Stimulated activated CD4-positive, alpha-beta T cell treated with anti-CD3 and anti-CD28 coated beads, Interleukin-1b, Interleukin-23, amount 100 ng/mL, for 48 hours (primary cell): ENCODE measurements at regions not wholly inside any gene's neighbourhood (a gene's known extent, or its start where the extent isn't known, plus 50 kb on each side); places are given as distances from the start of the nearest gene placed in this dataset.

ENCODE experiments used
- DNase-seq: peaks from one replicate; pipeline ENCODE4 v3.0.0-alpha.2; 2020

GRCh38 chr5:109945723-109946480, 256.2 kb downstream of the MAN2A1 start:
- DNase-seq = no peak

GRCh38 chr5:109946610-109947009, 256.9 kb downstream of the MAN2A1 start:
- DNase-seq = no peak

GRCh38 chr5:109947667-109948066, 257.9 kb downstream of the MAN2A1 start:
- DNase-seq = no peak

GRCh38 chr5:109950634-109951033, 260.9 kb downstream of the MAN2A1 start:
- no peak for DNase-seq

GRCh38 chr5:109951348-109951747, 261.6 kb downstream of the MAN2A1 start:
- no peak for DNase-seq

GRCh38 chr5:109951758-109952157, 262.0 kb downstream of the MAN2A1 start:
- no peak for DNase-seq

DNA sequence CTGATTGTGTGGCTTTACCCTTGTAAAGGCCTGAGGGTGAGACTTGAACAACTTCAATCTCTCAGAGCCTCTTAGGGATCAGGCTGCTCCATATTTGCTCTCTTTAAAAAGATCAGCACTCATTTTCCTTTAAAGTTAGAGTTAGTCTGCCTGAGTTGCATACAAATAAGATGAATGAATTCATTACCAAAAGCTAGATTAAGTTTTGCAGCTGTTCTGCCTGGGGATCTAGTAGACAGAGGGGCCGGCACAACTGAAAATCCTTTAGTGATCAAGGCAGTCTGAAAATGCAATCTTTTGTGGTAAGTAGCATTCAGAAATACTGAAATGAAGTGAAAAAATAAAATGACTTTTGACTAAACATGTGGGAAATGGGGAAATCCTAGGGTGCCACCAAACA, 264.0 kb downstream of the MAN2A1 start:
- DNase-seq = no peak

DNA sequence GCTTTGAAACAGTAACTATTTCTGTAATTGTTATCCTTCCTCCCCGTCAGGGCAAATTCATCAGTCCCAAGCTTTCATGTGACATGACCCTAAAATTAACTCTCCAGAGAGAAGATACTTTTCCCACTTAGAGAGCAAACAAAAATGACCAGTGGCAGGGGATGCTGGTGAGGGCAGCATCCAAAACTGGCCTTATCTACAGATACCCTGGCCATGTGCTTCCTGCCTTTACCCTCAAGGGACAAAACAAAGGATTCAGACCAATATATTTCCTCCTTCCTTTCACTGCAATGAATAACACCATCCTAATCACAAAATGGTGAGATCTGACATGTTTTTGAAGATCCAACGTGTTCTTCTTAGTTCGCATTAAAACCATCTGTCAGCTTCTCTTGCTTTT, 267.2 kb downstream of the MAN2A1 start:
- no peak for DNase-seq

- DNase-seq = no peak
These were observed 268.4 kb downstream of the MAN2A1 start for GRCh38 chr5:109958082-109958481.

GRCh38 chr5:109959652-109960051, 269.9 kb downstream of the MAN2A1 start:
- no peak for DNase-seq

DNA sequence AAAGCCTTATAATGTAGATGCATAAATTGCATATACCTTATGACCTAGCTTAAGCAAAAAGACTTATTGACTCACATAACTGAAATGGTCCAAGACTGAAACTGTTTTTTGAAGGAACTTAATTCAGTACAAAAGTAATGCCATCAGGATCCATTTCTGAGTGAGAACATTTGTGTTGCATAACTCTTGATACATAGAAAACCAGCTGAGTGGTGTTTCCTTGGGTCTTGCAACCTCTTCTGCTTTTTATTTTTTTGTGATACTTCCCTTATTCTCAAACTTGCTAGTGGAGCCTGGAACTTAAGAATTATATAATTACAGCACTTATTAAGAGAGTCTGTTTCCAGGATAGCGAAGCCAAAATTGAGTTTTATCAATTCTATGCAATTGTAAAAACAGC, 272.0 kb downstream of the MAN2A1 start:
- no peak for DNase-seq

- no peak for DNase-seq
These were observed 273.3 kb downstream of the MAN2A1 start for GRCh38 chr5:109962882-109963603.

DNA sequence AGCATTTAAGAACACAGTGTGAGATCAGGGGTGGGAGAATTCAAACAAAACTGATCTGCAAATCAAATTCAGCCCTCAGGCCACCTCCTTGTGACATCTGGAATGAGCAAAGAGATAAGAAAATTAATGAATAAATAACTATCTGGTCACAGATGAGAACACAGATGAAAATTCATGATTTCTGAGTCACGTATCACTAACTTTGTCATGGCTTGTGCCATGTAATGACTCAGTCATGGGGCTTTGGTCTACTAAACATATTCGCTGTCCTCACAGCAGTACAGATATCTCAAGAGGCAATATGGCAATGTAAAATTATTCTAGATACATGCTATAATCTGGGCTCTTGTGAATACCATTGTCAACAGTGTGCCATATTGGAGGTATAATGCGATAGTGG, 274.4 kb downstream of the MAN2A1 start:
- no peak for DNase-seq

- no peak for DNase-seq
These were observed 275.9 kb downstream of the MAN2A1 start for GRCh38 chr5:109965634-109966033.

- no peak for DNase-seq
These were observed 282.2 kb downstream of the MAN2A1 start for GRCh38 chr5:109971968-109972367.

GRCh38 chr5:109981979-109982378, 292.3 kb downstream of the MAN2A1 start:
- no peak for DNase-seq

DNA sequence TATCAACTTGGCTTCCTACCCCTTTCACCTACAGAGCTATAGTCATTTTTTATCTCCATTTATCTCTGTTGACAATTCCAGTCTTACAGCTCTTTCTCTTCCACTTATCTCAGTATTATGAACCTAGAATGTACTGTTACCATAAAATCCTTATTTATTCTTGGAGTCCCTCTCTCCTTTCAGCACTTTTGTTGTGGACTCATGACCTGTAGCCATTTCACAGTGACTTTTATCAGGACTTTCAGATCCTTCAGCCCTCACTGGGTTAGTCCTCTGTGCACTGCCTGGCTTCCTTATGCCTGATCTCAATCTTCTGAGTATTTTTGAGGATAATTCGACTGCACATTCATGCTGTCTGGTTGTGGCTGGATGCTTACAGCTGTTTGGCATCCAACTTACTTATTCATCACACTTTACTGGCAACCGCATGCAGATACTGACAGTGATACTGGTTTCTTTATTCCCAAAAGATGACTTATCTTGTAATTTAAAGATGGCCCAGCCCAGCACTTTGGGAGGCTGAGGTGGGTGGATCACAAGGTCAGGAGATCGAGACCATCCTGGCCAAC, 293.3 kb downstream of the MAN2A1 start:
- no peak for DNase-seq

GRCh38 chr5:109986726-109987125, 297.0 kb downstream of the MAN2A1 start:
- DNase-seq = no peak

GRCh38 chr5:109987355-109987754, 297.6 kb downstream of the MAN2A1 start:
- DNase-seq = no peak

- DNase-seq = no peak
These were observed 298.2 kb downstream of the MAN2A1 start for GRCh38 chr5:109987970-109988369.

DNA sequence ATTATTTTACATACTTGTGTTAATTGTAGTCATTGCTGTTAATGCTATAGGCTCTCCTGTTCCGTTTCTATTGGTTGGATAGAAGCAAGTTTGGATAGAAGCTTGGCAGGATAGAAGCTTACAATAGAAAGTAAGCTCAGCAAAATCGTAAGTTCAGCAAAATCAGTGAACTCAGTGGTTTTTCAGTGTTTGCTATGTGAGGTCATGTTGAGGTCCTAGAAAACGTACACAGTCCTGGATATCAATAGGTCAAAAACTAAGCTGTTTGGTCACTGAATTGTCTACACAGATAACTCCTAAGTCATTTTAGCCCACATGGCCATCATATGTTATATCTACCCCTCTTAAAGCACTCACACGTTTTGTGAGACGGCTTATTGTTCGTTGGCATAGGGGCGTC, 299.4 kb downstream of the MAN2A1 start:
- DNase-seq = no peak

DNA sequence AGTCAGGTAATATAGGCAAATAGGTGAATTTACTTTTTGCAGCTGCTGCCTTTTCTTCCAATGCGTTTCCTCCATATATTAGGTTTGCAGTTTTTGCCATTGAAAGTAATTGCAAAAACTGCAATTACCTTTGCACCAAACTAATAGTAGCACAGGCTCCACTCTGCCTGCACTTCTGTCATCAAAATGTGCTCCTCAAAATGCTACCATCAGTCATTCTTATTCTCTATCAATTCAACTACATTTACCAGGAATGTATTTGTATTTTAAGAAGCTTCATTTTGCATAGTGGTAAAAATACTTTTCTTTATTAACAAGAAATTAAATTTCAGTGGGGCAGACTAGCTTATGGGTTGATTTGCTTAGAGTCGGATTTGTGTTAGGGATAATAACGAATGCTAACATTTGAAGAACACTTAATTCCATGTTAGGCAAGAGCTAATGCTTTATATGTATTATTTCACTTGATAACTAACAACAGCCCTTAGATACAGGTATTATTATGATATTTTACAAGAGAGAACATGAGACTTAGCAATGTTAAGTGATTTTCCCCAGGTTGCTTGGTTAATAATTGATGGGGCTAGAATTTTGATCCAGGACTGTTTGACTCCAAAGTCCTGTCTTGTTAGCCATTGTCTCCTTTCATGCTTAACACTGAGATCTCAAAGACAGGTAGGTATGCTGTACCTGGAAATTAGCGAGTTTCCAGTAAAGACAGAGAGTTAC, 300.4 kb downstream of the MAN2A1 start:
- DNase-seq = no peak

GRCh38 chr5:109990723-109991359, 301.1 kb downstream of the MAN2A1 start:
- no peak for DNase-seq
